NCI-H774 (cell line): ENCODE measurements at regions not wholly inside any gene's neighbourhood (a gene's known extent, or its start where the extent isn't known, plus 50 kb on each side); places are given as distances from the start of the nearest gene placed in this dataset.

Experiments
- DNase-seq: peaks from one replicate; lab custom pipeline; 2025; lab: John Stamatoyannopoulos, UW

- DNase-seq = no peak
Observed at GRCh38 chr5:124377386-124377785, 369.1 kb downstream of the ZNF608 start.

GRCh38 chr5:124373883-124374282 lies 372.6 kb downstream of the ZNF608 start:
- no peak for DNase-seq

DNA sequence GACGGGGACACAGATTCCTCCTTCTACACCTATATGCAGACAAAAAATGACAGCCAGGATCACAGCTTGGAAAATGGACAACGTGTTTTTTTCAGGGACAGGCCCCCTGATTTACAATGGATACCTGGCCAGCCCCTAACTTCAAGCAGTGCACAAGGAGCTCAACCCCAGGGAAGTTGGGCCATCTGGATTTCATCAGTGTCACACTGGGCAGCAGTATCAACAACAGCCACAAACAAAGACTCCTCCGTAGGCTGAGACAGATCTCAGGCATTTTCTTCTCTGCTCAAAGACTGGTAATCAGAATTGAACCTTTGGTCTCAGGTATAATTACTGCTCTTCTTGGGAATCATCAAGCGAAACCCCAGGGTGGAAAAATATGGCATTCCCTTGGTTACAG lies 374.0 kb downstream of the ZNF608 start:
- DNase-seq = no peak

GRCh38 chr5:124371111-124371706 lies 375.2 kb downstream of the ZNF608 start:
- no peak for DNase-seq

DNA sequence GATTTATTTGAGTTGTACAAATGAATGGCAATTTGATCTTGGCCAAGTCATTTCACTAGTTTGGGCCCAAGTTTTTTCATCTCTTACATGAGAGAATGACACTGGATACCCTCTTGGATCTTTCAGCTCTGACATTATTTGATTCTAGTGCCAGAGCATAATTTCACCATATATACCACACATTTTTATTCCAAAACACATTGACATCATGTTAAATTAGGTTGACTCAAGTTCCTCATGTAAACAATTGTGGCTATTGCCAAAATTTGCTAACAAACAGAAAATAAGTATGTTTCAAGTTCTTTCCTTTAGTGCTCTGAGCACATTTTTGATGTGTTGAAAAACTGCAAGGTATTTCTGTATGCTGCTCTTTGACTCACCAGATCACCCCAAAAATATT lies 375.8 kb downstream of the ZNF608 start:
- no peak for DNase-seq

DNA sequence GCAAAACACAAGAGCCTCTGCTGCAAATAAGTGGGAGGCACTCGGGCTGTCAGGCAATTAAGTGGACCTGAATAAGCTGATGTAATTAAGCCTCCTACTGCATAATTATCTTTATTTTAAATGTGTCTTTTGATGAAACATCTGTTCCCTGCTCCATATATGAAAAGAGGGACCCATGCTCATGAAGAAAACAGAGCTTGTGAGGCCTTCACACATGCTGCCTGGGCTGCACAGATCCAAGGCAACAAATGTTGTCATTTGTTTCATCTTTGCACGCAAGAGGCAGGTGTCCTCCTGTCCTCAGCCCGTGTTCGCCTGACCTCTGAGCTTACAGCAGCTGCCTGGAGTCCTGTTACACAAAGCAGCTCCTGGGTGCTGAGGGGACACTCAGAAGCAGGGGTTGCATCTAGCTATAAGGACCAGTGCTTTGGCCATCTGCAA lies 381.1 kb downstream of the ZNF608 start:
- DNase-seq = peak; percentile 79

DNA sequence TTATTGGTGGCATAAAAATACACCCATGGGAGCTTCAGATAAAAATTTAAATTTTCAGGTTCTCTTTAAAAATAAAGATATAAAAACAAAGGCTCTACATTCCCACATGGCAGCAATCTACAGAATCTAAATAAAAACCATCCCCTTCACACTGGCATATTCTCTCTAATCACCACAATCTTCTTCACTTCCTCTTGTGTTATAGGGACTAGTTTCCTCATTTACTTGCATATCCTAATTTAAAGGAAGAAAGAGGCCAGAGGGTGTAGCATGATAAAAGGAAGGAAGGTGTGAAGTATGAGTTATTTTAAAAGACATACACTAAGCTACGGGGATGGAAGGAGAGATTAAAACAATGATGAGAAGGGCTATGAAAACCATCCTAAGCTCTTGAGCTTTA lies 390.5 kb downstream of the ZNF608 start:
- DNase-seq = no peak

DNA sequence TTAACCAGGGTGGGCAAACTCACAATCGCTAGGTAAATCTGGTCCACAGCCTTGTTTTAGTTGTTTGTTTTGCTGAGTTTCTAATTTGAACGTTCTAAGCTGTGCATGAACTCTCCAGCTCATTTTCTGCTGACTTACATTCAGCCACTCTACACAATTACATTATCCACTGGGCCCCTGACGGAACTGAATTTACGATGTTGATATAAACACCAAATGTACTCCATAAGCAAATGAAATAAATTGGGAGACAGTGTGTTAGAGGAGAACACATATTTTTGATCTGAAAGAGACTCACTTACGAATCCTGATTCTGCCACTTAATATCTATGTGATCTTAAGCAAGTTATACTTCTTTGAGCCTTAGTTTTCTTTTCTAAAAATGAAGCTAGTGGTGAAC lies 393.4 kb downstream of the ZNF608 start:
- no peak for DNase-seq

DNA sequence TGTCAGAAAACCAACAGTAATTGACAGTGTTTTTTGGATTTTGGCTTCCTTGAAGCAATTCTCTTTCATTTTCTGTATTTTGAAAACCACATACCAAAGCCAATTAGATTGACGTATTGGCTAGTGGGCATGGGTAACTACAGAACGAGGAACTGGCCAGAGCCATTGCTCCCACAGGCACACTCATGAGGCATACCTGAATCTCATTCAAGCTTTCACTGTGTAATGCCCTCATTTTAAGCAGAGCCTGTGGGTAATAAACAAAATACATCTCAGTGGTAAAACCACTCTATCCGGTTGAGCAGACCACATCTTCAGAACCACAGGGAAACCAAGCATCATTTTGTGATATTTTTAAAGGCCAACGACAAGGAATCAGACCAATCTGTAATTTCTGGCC lies 394.1 kb downstream of the ZNF608 start:
- no peak for DNase-seq

- no peak for DNase-seq
Observed at GRCh38 chr5:124349931-124350330, 396.5 kb downstream of the ZNF608 start.

- DNase-seq = no peak
Observed at GRCh38 chr5:124343451-124343867, 403.0 kb downstream of the ZNF608 start.

DNA sequence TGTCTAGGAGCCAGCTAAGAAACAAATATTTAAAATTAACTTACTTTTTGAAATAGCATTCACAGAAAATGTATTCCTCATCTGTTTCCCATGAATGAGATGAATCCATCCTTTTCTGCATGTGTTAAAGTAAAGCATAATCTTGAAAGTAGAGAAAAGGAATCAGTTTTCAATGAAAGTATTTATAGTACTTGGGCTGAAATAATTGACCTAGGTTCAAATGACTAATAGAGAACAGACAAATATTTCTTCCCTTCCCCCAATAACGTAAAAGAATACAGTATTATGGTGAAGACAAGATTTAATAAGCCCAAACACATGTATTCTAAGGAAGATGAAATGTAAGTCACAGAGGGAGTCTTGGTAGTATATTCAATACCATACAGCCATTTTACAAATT lies 403.5 kb downstream of the ZNF608 start:
- DNase-seq = no peak

- DNase-seq = no peak
Observed at GRCh38 chr5:124342584-124342983, 403.9 kb downstream of the ZNF608 start.

DNA sequence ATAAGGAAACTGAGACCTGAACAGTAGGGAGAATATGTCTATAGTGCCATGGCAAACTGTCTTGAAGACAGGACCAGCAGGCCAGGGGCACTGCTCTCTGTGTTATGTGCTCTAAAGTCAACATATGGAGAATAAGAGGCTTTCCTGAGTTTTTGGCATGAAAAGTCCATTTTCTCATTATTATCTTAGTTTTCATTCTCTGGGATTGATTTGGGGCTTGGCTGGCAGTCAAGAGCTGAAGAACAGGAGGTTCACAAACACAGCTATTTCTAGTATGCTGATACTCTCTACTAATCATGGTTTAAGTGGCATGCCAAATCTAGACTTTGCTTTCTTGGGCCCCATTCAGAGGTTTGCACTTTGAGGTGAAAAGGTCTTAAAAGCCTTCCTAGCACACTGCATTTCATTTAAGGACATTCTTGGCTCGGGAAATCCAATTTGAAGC lies 404.4 kb downstream of the ZNF608 start:
- no peak for DNase-seq

- DNase-seq = no peak
Observed at GRCh38 chr5:124341066-124341858, 405.2 kb downstream of the ZNF608 start.

DNA sequence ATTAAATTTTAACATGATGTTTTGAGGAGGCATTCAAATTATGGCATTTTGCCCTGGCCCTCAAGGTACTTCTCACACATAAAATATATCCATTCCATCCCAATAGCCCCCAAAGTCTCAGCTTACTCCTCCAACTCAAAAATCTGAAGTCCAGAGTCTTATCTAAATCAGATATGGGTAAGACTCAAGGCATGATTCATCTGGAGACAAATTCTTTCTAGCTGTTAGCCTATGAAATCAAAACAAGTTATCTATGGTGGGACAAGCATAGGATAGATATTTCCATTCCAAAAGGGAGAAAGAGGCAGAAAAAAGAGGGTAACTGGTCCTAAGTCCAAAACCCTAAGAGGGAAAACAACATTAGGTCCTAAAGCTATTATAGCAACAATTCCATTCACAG lies 408.4 kb downstream of the ZNF608 start:
- no peak for DNase-seq

DNA sequence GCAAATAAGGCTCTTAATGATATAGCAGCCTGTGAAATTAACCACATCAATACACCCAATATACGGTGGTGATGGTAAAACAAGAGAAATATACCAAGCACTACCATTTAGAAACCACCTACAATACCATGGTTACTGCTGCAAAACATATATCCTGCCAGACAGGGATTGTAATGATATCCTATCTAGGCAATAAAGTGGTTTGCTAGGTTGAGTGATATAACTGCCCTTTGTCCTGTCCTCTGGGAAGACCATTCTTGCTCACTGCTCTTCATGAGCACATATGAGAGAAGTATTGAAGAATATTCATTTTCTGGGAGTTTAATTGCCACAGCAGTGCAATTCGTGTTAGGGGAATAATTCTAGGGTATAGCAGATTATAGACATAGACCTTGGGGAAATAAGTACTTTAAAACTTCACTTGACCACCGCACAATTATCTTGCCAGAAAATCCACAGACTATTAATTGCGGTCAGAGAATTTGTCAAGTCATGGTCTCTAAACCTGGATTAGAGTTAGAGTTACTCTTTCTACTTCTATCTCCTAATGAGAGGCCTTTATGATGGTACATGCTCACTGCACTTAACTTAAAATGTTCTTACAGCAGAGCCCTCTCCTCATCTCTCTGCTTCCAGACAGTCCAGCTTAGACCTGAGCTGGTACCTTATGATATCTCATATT lies 413.0 kb downstream of the ZNF608 start:
- DNase-seq = no peak

- no peak for DNase-seq
Observed at GRCh38 chr5:124332273-124332672, 414.2 kb downstream of the ZNF608 start.

DNA sequence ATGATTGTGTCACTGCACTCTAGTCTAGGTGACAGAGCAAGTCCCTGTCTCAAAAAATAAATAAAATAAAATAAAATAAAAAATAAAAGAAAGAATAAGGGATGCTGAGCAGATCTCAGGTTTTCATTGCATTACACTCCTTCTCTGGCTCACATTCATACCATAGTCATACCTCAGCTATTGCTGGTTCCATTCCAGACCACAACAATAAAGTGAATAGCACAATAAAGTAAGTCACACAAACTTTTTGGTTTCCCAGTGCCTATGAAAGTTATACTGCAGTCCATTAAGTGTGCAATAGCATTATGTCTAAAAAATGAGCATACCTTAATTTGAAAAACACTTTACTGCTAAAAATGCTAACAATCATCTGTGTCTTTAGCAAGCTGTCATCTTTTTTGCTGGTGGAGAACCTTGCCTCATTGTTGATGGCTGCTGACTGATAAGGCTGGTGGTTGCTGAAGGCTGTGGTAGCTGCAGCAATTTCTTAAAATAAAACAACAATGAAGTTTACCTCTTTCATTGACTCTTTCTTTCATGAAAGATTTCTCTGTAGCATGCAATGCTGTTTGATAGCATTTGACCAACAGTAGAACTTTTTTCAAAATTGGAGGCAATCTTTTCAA lies 415.7 kb downstream of the ZNF608 start:
- no peak for DNase-seq

DNA sequence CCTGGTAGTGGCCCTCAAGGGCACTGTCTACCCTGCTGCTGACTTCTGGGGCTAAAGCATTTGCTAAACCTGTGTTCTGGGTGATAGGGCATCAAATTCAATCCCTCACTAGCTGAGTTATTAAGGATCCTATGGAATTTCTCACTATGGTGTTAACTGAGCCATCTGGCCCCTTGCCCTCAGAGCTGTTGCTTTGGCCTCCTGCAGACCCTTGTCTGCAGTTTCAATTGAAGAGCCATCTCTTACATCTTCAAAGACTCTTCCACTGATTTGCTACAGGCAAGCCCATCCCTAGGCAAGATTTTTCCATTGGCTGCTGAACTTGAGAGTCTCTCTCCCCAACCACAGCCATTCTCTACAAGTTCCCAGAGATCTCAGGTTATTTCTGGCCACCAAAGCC lies 418.2 kb downstream of the ZNF608 start:
- no peak for DNase-seq

DNA sequence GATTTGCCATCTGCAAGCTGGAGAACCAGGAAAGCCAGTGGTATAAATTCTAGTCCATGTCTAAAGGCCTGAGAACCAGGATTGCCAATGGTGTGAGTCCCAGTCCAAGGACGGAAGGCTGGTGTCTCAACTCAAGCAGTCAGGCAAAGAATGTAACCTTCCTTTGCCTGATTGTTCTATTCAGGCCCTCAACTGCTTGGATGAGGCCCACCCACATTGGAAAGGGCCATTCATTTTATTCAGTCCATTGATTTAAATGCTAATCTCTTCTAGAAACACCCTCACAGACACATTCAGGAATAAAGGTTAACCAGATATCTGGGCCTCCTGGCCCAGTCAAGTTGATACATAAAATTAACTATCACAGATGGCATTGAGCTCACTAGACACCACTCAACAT lies 427.8 kb downstream of the ZNF608 start:
- DNase-seq = no peak

GRCh38 chr5:124317451-124317850 lies 429.0 kb downstream of the ZNF608 start:
- no peak for DNase-seq
